Kidney (tissue), 13 donors: ENCODE measurements at regions not wholly inside any gene's neighbourhood (a gene's known extent, or its start where the extent isn't known, plus 50 kb on each side); places are given as distances from the start of the nearest gene placed in this dataset.

Source experiments
- DNase-seq, 5 donors: peaks; one replicate each; pipeline ENCODE4 v3.0.0-alpha.2; 2013 to 2020
- FAIRE-seq: peaks from 2 replicates; lab custom pipeline; 2012; peaks lifted over from hg19 to GRCh38; lab: Jason Lieb, UNC
- H3K27ac ChIP-seq, 2 donors: one replicate each; pipeline ENCODE4 v1.7.0; 2013; ENCODE audit warnings: low read depth in 2 of 2, low read length in 2 of 2, inconsistent platforms in 1 of 2
- H3K27me3 ChIP-seq: one replicate; pipeline ENCODE4 v1.7.1; 2013; ENCODE audit warnings: low read length, inconsistent platforms; ENCODE audit not compliant: control insufficient read depth, insufficient read depth
- H3K36me3 ChIP-seq, 3 donors: one replicate each; pipeline versions ENCODE4 v1.7.0 to v1.7.1; 2013; ENCODE audit warnings: low read length in 3 of 3, control low read depth in 1 of 3, inconsistent platforms in 1 of 3; ENCODE audit not compliant: insufficient read depth in 3 of 3, control insufficient read depth in 2 of 3
- H3K4me1 ChIP-seq, 3 donors: one replicate each; pipeline versions ENCODE4 v1.7.0 to v1.7.1; 2013; ENCODE audit warnings: low read length in 3 of 3, inconsistent platforms in 1 of 3, low read depth in 1 of 3; ENCODE audit not compliant: control insufficient read depth in 2 of 3, insufficient read depth in 2 of 3
- H3K4me3 ChIP-seq, 3 donors: one replicate each; pipeline versions ENCODE4 v1.7.0 to v1.8.1; 2013; ENCODE audit warnings: low read length in 3 of 3, control low read depth in 1 of 3, inconsistent platforms in 1 of 3
- H3K9ac ChIP-seq, 3 donors: one replicate each; pipeline versions ENCODE4 v1.7.0 to v1.7.1; 2013; ENCODE audit warnings: low read length in 3 of 3, control low read depth in 1 of 3, inconsistent platforms in 1 of 3
- H3K9me3 ChIP-seq, 3 donors: one replicate each; pipeline versions ENCODE4 v1.7.0 to v1.7.1; 2013; ENCODE audit warnings: low read length in 3 of 3, control low read depth in 1 of 3, inconsistent platforms in 1 of 3; ENCODE audit not compliant: control insufficient read depth in 2 of 3, insufficient read depth in 1 of 3
- CTCF ChIP-seq: IDR thresholded peaks from 3 replicates; pipeline ENCODE4 v1.5.1; 2012; ENCODE audit warnings: mild to moderate bottlenecking, moderate library complexity, borderline replicate concordance; ENCODE audit not compliant: insufficient read depth; ENCODE audit errors: extremely low read depth
- intact Hi-C: fragments of 100-400 bp; cut with DNase I; formaldehyde crosslinking; loops from one replicate; pipeline ENCODE4 v1.11.1; 2022
- donor health status: control.
- donor health status: control.
- donor health status: control.
- donor health status: control.
- donor health status: control.
- donor health status: DM: yes; HTN: yes; CAD: no.
- donor health status: Normal renal cell carcinoma (clear cell type).

DNA sequence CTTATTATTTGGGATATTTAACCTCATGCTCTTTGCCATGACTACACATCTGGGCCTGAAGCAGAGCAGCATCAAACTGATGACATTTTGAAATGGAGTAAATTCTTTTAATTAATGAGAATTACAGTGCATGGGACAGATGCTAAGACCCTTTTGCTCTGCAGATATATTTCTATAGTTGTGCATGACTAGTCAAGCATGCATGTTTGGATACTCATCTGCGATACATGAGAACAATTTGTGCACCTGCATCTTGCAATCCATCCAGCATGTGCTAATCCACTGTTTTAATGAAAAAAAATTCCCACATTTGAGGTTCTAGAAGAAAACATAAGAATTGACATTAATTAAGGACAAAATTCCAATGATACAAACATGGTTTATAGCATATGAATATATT, 1047.6 kb upstream of the ACO1 start:
- no peak for FAIRE-seq
- no peak overlapping the region for H3K27ac ChIP-seq

GRCh38 chr9:31347082-31347617, 1037.3 kb upstream of the ACO1 start:
- no peaks in the 10 kb centered on the region for H3K9me3 ChIP-seq
- no peaks in the 10 kb centered on the region for H3K27me3 ChIP-seq
- no peaks in the 10 kb centered on the region for H3K36me3 ChIP-seq
- intact Hi-C loops = no loop called here
- FAIRE-seq = no peak
- H3K9ac ChIP-seq = no peak overlapping the region
- DNase-seq = peak in 1 of 5 donors; percentile 44
- TF ChIP-seq CTCF = no peak
- H3K4me1 ChIP-seq = no peaks in the 10 kb centered on the region
- H3K27ac ChIP-seq = no peak overlapping the region
- H3K4me3 ChIP-seq = peak overlapping the region in 2 of 3 donors; percentile 5 to 29

More for the DNA sequence above, 1047.6 kb upstream of the ACO1 start:
- intact Hi-C loops = no loop called here
- DNase-seq = no peak
- Histone ChIP-seq H3K9me3 (no peaks in the 10 kb centered on the region), H3K36me3 (no peaks in the 10 kb centered on the region), H3K4me1 (peaks cover 0 to 3% (median 0%) of the 10 kb centered on the region in 3 donors), H3K27me3 (no peaks in the 10 kb centered on the region), H3K9ac (no peak overlapping the region), H3K4me3 (no peak overlapping the region)
- TF ChIP-seq CTCF = no peak

DNA sequence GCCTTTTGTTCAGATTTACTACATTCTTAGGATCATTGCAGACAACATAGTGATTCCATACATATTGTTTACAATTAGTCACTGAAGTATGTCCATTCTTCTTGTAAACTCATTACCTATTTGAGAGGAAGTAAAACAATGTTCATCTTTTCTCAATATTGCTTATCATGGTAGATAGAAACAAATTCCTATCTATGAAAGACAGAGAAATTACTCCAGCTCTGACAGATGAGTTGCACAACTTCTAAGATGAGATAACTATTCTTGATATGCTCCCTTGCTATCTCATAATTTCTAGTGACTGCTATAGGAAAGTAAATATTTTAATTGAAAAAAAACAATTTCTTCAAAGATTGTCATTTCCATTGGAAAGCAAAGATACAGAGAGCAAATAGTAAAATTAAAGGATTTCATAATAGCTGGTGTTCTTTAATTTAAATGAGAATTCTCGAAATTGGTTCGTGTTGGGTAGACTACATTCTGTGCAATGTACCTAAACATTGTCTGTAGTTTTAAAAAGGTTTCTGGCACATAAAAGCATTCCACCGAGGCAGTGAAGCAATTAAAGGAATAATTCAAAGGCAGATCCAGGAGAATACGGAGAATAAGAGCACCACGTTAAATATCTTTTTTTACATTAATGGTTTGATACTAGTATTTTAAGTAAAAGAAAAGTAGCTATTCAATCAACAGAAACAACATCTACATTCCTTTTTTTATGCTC, 1029.1 kb upstream of the ACO1 start:
- Histone ChIP-seq H3K4me1 (no peaks in the 10 kb centered on the region), H3K9me3 (no peaks in the 10 kb centered on the region), H3K4me3 (no peak overlapping the region), H3K27ac (no peak overlapping the region), H3K27me3 (no peaks in the 10 kb centered on the region), H3K9ac (no peak overlapping the region), H3K36me3 (no peaks in the 10 kb centered on the region)
- FAIRE-seq (no peak), DNase-seq (peak in 1 of 5 donors; percentile 11)
- no peak for TF ChIP-seq CTCF
- intact Hi-C loops = no loop called here
